ENCODE measurements at regions not wholly inside any gene's neighbourhood (a gene's known extent, or its start where the extent isn't known, plus 50 kb on each side); places are given as distances from the start of the nearest gene placed in this dataset.

GRCh38 chr5:68964679-68965078 lies 129.1 kb upstream of the SLC30A5 start:
- Mint-ChIP-seq H3K27ac (no peak overlapping the region), H3K4me3 (no peak overlapping the region), H3K27me3 (no peaks in the 10 kb centered on the region), H3K4me1 (peaks cover 7% of the 10 kb centered on the region), H3K9me3 (ENCODE audit: insufficient read depth) (no peaks in the 10 kb centered on the region)
- no peak overlapping the region for H2AFZ ChIP-seq (ENCODE audit: insufficient read depth, low read depth, low read length, poor library complexity, severe bottlenecking)
- WGBS (ENCODE audit: insufficient coverage), result 70% methylated on average over 3 of the region's 3 CpGs
- H3K27ac ChIP-seq (ENCODE audit: low read length in 2 of 2), result no peak overlapping the region
- TF ChIP-seq EZH2 (IDR thresholded peaks at IDR 0.05; ENCODE audit: borderline replicate concordance, insufficient read depth, low read depth, low read length, poor library complexity, severe bottlenecking), result no peak
- no peaks in the 10 kb centered on the region for H3K27me3 ChIP-seq (replicated peaks in 1 of 4; ENCODE audit: control extremely low read depth in 1 of 4, control insufficient read depth in 3 of 4, insufficient read depth in 4 of 4, low read length in 3 of 4)
- H3K79me2 ChIP-seq (ENCODE audit: control insufficient read depth, insufficient read depth, low read length), result no peaks in the 10 kb centered on the region
- no peak overlapping the region for H3K9ac ChIP-seq (ENCODE audit: low read length)
- no peaks in the 10 kb centered on the region for H3K4me1 ChIP-seq (ENCODE audit: control insufficient read depth in 2 of 2, insufficient read depth in 2 of 2, low read length in 2 of 2)
- ChIA-PET POLR2A (no interaction called here), CTCF (no interaction called here)
- no peaks in the 10 kb centered on the region for H4K20me1 ChIP-seq (ENCODE audit: control insufficient read depth, insufficient read depth, low read length, poor library complexity, severe bottlenecking)
- no peak overlapping the region for H3K4me3 ChIP-seq (ENCODE audit: control extremely low read depth in 1 of 5, extremely low read depth in 1 of 5, insufficient read depth in 1 of 5, low read depth in 2 of 5, low read length in 4 of 5)
- H3K9me3 ChIP-seq (ENCODE audit: control extremely low read depth in 1 of 3, control insufficient read depth in 2 of 3, insufficient read depth in 1 of 3, low read length in 2 of 3), result peaks cover 0 to 13% (median 0%) of the 10 kb centered on the region in 3 donors
- ATAC-seq (ENCODE audit: low read depth), result no peak
- H3K4me2 ChIP-seq (replicated peaks; ENCODE audit: low read depth, low read length, poor library complexity, severe bottlenecking), result no peak overlapping the region
- intact Hi-C loops (cut with micrococcal nuclease), result no loop called here
- no peak for DNase-seq
- H3K36me3 ChIP-seq (replicated peaks in 1 of 2; ENCODE audit: control extremely low read depth in 1 of 2, control insufficient read depth in 1 of 2, extremely low read depth in 1 of 2, insufficient read depth in 2 of 2, low read length in 1 of 2), result no peaks in the 10 kb centered on the region

GRCh38 chr5:68965926-68966325 lies 127.9 kb upstream of the SLC30A5 start:
- Histone ChIP-seq H3K9me3 (ENCODE audit: control extremely low read depth in 1 of 3, control insufficient read depth in 2 of 3, insufficient read depth in 1 of 3, low read length in 2 of 3) (peaks cover 0 to 13% (median 0%) of the 10 kb centered on the region in 3 donors), H4K20me1 (ENCODE audit: control insufficient read depth, insufficient read depth, low read length, poor library complexity, severe bottlenecking) (no peaks in the 10 kb centered on the region), H3K4me2 (replicated peaks; ENCODE audit: low read depth, low read length, poor library complexity, severe bottlenecking) (no peak overlapping the region), H3K4me3 (ENCODE audit: control extremely low read depth in 1 of 5, extremely low read depth in 1 of 5, insufficient read depth in 1 of 5, low read depth in 2 of 5, low read length in 4 of 5) (no peak overlapping the region), H3K4me1 (ENCODE audit: control insufficient read depth in 2 of 2, insufficient read depth in 2 of 2, low read length in 2 of 2) (no peaks in the 10 kb centered on the region), H3K27me3 (replicated peaks in 1 of 4; ENCODE audit: control extremely low read depth in 1 of 4, control insufficient read depth in 3 of 4, insufficient read depth in 4 of 4, low read length in 3 of 4) (peaks cover 0 to 10% (median 0%) of the 10 kb centered on the region in 4 experiments), H3K27ac (ENCODE audit: low read length in 2 of 2) (no peak overlapping the region), H3K36me3 (replicated peaks in 1 of 2; ENCODE audit: control extremely low read depth in 1 of 2, control insufficient read depth in 1 of 2, extremely low read depth in 1 of 2, insufficient read depth in 2 of 2, low read length in 1 of 2) (no peaks in the 10 kb centered on the region), H3K79me2 (ENCODE audit: control insufficient read depth, insufficient read depth, low read length) (no peaks in the 10 kb centered on the region), H3K9ac (ENCODE audit: low read length) (no peak overlapping the region), H2AFZ (ENCODE audit: insufficient read depth, low read depth, low read length, poor library complexity, severe bottlenecking) (no peak overlapping the region)
- Mint-ChIP-seq H3K27me3 (peaks cover 10% of the 10 kb centered on the region), H3K9me3 (ENCODE audit: insufficient read depth) (no peaks in the 10 kb centered on the region), H3K4me1 (peaks cover 3% of the 10 kb centered on the region), H3K27ac (no peak overlapping the region), H3K4me3 (no peak overlapping the region)
- no peak for TF ChIP-seq CTCF (IDR thresholded peaks at IDR 0.05)
- no peak for TF ChIP-seq EZH2 (IDR thresholded peaks at IDR 0.05; ENCODE audit: borderline replicate concordance, insufficient read depth, low read depth, low read length, poor library complexity, severe bottlenecking)
- WGBS (ENCODE audit: insufficient coverage), result 98% methylated on average over 3 of the region's 3 CpGs
- intact Hi-C loops (cut with micrococcal nuclease), result no loop called here
- ChIA-PET POLR2A (no interaction called here), CTCF (no interaction called here)
- no peak for DNase-seq
- no peak for ATAC-seq (ENCODE audit: low read depth)
